ENCODE measurements at regions not wholly inside any gene's neighbourhood (a gene's known extent, or its start where the extent isn't known, plus 50 kb on each side); places are given as distances from the start of the nearest gene placed in this dataset.
"Not testable (repeated sequence)": the region's sequence is repeated elsewhere in the genome, so short reads cannot be mapped to it uniquely, and the experiment has no call there.

DNA sequence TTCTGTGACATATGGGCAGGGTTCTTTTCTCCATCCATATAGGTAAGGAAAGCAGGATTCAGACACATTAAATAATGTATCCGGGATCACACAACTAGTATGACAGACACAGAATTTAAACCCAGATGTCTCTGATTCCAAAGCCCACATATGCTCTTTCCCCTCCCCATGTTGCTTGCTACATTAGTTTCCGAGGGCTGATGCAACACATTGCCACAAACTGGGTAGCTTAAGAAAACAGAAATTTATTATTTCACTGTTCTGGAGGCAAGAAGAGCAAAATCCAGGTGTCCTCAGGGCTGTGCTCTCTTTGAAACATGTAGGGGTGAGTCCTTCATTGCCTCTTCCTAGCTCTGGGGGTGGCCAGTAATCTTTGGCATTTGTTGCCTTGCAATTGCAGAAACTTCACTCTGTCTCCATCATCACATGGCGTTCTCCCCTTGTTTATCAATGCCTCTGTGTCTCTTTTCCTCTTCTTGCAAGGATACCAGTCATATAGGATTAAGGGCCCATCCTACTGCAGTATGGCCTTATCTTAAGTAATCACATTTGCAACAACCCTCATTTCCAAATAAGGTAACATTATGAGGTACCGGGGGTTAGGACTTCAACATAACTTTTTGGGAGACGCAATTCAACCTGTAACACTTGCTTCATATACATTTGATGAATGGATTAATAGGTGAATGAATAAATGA, 83.0 kb upstream of the CCND2 start:
- no peak overlapping the region for H3K4me3 ChIP-seq
- no peaks in the 10 kb centered on the region for H3K36me3 ChIP-seq (replicated peaks in 1 of 2; ENCODE audit: insufficient read depth in 1 of 2, low read depth in 2 of 2)
- no peaks in the 10 kb centered on the region for H3K9me3 ChIP-seq
- DNase-seq (no peak), ATAC-seq (no peak)
- intact Hi-C loops (cut with DNase I): no loop called here
- no peaks in the 10 kb centered on the region for H3K27me3 ChIP-seq
- TF ChIP-seq CTCF (IDR thresholded peaks at IDR 0.05): no peak
- no peak for TF ChIP-seq POLR2A (IDR thresholded peaks at IDR 0.05)
- WGBS, 2 donors: 60 to 70% methylated on average over 5 of the region's 5 CpGs
- H3K27ac ChIP-seq: no peak overlapping the region
- H3K4me1 ChIP-seq: no peaks in the 10 kb centered on the region

DNA sequence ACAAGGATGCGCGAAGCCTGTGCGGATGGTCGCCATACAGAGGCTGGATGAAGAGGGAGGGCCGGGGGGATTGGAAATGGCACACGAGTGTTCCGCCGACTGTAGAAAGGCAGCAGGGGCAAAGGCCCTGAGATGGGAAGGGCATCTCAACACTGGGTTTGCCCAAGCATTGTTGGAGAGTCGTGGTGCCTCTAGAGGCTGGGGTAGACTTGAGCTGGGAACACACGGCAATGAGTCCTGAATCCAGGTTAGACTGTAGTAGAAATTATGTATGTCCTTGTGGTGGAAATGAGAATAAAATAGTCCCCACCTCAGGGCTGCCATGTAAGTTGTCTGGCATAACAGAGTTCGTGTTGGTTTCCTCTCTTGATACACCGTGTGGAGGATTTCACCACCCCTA, 83.8 kb upstream of the CCND2 start:
- Histone ChIP-seq H3K4me1 (no peaks in the 10 kb centered on the region), H3K27ac (no peak overlapping the region), H3K36me3 (replicated peaks in 1 of 2; ENCODE audit: insufficient read depth in 1 of 2, low read depth in 2 of 2) (no peaks in the 10 kb centered on the region), H3K4me3 (no peak overlapping the region), H3K9me3 (no peaks in the 10 kb centered on the region), H3K27me3 (no peaks in the 10 kb centered on the region)
- intact Hi-C loops (cut with DNase I): no loop called here
- DNase-seq (no peak), ATAC-seq (no peak)
- TF ChIP-seq POLR2A (IDR thresholded peaks at IDR 0.05): no peak
- no peak for TF ChIP-seq CTCF (IDR thresholded peaks at IDR 0.05)
- WGBS, 2 donors: 86 to 87% methylated on average over 12 of the region's 12 CpGs

DNA sequence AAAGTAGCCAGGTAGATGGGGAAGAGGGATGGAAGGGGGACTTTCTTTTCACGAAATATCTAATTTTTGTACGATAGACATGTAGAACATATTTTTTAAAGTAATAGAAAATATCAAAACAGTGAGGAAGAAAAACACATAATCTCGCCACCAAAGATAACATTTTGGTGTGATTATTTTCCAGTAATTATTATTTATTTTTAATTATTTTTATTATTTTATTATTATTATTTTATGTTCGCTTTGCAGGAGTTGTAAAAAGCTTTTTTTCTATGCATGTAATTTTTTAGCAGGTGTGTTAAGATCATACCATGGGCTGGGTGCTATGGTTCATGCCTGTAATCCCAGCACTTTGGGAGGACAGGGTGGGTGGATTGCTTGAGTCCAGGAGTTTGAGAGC, 85.6 kb upstream of the CCND2 start:
- DNase-seq (no peak), ATAC-seq (no peak)
- Histone ChIP-seq H3K27me3 (no peaks in the 10 kb centered on the region), H3K4me1 (no peaks in the 10 kb centered on the region), H3K36me3 (replicated peaks in 1 of 2; ENCODE audit: insufficient read depth in 1 of 2, low read depth in 2 of 2) (no peaks in the 10 kb centered on the region), H3K27ac (no peak overlapping the region), H3K9me3 (no peaks in the 10 kb centered on the region), H3K4me3 (no peak overlapping the region)
- intact Hi-C loops (cut with DNase I): no loop called here
- no peak for TF ChIP-seq POLR2A (IDR thresholded peaks at IDR 0.05)
- no peak for TF ChIP-seq CTCF (IDR thresholded peaks at IDR 0.05)
- 79 to 87% methylated on average over 4 of the region's 4 CpGs for WGBS, 2 donors

DNA sequence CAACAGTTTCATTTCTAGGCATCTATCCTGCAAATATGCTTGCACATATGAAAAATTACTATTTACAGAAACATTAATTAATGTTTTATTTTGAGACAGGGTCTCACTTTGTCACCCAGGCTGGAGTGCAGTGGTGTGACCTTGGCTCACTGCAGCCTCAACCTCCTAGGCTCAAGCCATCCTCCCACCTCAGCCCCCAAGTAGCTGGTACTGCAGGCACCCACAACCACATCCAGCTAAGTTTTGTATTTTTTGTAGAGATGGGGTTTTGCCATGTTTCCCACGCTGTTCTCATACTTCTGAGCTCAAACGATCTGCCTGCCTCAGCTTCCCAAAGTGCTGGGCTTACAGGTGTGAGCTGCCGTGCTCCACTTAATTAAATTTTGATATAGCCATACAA, 86.2 kb upstream of the CCND2 start:
- intact Hi-C loops (cut with DNase I); H3K9me3 ChIP-seq; H3K27ac ChIP-seq; DNase-seq; H3K36me3 ChIP-seq (replicated peaks in 1 of 2; ENCODE audit: insufficient read depth in 1 of 2, low read depth in 2 of 2); H3K27me3 ChIP-seq; H3K4me1 ChIP-seq; H3K4me3 ChIP-seq; ATAC-seq: not testable (repeated sequence)
- 44 to 60% methylated on average over 3 of the region's 3 CpGs for WGBS, 2 donors

DNA sequence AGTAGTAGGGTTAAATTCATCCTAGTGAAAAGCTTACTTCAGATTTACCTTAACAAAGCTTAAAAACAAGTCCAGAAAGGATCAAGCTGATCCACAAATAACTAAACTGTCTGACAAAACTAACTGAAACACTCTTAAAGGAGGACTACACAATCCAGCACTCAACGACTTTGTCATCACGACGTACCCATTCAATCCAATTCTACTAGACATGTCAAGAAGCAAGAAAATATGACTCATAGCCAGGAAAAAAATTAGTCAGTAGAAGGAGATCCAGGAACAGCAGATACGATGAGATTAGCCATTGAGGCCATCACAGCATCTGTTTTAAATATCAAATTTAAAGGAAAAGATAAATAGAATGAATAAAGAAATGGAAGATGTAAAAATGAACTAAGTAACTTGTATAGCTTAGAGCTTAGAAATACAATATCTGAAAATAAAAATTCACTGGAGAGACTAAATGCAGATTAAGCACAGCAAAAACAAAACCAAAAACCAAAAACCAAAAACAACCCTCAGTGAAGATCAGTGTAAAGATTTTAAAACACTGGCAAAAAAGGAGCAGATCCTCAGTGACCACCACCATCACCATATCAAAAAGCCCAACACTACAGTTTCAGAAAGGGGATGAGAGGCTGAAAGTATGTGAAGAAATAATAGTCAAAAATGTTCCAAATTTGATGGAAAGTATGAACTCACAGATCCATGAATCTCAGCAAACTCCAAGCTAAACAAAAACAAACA, 95.0 kb upstream of the CCND2 start:
- Histone ChIP-seq H3K4me1 (no peaks in the 10 kb centered on the region), H3K9me3 (no peaks in the 10 kb centered on the region), H3K36me3 (replicated peaks in 1 of 2; ENCODE audit: insufficient read depth in 1 of 2, low read depth in 2 of 2) (no peaks in the 10 kb centered on the region), H3K27ac (no peak overlapping the region), H3K4me3 (no peak overlapping the region), H3K27me3 (no peaks in the 10 kb centered on the region)
- DNase-seq (no peak), ATAC-seq (no peak)
- intact Hi-C loops (cut with DNase I): no loop called here
- TF ChIP-seq POLR2A (IDR thresholded peaks at IDR 0.05) (no peak), CTCF (IDR thresholded peaks at IDR 0.05) (no peak)
- WGBS, 2 donors: 81 to 92% methylated on average over 4 of the region's 4 CpGs
